ENCODE measurements at regions not wholly inside any gene's neighbourhood (a gene's known extent, or its start where the extent isn't known, plus 50 kb on each side); places are given as distances from the start of the nearest gene placed in this dataset.
"Not testable (repeated sequence)": the region's sequence is repeated elsewhere in the genome, so short reads cannot be mapped to it uniquely, and the experiment has no call there.

DNA sequence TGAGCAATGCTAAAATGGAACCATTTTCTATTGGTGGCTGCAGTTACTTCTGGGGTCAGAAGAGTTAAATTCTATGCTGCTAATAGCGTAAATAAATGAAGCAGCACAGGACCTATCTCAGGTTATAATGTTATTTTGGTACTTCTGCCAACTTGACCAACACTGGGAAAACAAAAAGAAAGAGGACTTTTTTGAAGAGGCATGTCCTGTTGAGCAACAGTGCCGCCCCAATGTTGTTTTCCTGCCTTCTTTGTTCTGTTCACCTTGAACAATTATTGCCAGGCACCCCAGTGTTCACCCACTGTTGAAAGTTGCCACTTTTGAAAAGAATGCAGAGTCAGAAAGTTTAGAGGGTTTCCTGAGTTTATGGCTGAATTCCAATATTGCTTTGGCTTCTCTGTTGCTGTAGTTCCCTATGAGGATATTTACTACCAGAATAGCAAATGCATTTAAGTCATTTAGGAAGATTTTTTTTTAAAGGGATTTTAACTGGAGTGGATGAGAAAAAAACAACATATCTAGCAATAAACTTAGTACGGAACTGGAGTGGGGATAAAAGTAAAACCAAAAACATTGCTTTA, 679.0 kb upstream of the DPPA4 start:
- no peak for DNase-seq

DNA sequence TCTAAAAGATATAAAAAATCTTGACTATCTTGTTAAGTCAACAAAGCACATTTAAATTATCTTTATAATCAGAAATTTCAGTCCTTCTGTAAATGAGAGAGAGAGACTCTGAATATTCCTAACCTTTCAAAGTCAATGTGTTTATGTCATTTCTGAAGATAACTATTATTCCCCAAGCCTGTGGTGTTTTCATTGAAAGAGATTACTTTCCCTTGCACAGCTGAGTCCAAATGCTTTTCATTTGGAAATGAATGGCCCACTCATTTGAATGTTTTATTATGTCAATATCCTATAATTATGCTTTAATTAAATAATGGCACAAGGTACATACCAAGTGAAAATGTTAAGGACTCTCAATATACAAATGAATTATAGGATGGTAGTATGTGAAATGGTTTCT, 680.0 kb upstream of the DPPA4 start:
- no peak for DNase-seq

DNA sequence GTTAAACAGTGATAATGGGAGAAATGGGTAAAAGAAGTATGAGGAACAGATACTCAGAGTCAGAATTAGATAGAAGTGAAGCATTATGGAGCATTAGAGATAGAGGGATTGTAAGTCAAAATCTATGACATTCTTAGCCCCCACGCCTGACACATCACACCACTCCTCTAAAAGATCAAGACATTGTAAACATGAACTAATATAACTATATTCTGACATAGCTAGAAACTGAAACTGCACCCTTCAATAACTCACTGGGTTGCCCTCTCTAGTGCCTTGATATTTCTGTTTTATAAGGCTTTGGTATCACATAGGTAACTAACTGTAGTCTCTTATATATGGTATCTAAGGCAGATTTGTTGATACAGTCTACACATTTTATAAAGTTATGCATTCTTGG, 684.3 kb upstream of the DPPA4 start:
- DNase-seq: no peak

DNA sequence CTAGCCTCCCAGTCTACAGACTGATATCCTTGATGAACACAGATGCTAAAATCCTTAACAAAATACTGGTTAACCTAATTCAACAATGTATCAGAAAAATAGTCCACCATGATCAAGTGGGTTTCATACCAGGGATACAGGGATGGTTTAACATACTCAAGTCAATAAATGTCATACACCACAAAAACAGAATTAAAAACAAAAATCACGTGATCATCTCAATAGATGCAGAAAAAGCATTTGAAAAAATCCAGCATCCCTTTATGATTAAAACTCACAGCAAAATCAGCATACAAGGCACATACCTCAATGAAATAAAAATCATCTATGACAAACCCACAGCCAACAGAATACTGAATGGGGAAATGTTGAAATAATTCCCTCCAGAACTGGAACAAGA, 685.7 kb upstream of the DPPA4 start:
- not testable (repeated sequence) for DNase-seq

- no peak for DNase-seq
Measured at GRCh38 chr3:110026421-110026820, 689.1 kb upstream of the DPPA4 start.

GRCh38 chr3:110027446-110028080, 690.2 kb upstream of the DPPA4 start:
- DNase-seq: no peak

- DNase-seq: no peak
Measured at GRCh38 chr3:110031975-110032374, 694.6 kb upstream of the DPPA4 start.

- no peak for DNase-seq
Measured at GRCh38 chr3:110059431-110059830, 722.1 kb upstream of the DPPA4 start.

DNA sequence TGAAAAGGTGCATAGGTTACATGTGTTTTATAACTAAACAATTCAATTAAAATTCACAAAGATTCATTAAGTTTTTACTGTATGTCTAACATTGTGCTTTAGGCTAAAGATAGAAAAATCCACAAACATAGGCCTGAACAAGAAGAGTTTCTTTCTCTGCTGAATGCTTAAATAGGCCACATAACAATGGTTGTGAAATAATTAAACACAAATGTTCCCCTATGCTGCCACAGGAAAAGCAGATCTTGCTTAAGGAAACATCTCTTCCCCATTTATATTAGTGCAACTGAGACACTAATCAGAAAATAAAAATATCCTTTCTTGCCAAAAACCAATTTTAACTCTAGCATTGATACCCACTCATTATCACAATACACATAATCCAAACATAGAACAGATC, 725.4 kb upstream of the DPPA4 start:
- DNase-seq: no peak

DNA sequence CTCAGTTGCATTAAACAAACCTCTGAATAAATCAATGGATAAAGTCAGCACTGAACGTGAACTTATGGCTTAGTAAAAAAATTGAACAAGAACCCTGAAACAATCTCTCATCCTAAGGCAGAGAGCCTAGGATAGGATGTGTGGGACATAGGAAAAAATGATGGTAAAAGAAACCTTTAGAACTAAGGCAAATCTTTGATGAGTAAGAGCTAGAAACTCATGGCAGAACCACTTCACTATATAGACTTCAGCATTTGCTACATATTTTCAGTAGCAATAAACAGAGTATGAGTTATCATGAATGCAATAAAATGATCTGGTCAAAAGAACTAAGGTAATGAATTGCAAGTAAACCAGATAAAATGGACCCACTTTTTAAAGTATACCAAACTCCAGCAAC, 725.8 kb upstream of the DPPA4 start:
- no peak for DNase-seq

DNA sequence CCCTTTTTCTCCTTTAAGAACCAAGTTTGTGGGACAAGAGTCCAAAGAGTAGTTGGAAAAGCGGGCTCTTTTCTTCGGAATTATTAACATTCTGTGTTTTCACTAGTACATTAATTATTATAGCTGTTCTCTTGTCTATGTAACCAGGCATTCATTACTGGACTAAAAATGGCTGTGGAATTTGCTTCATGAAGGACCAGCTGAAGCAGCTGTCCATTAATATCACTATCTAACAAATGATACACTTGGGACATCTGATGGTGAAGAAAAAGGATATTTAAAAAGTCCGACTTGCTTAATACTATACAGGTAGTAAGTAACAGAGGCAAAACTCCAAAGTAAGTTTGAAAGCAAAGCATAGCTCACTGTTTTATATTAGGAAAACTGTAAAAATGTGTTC, 728.9 kb upstream of the DPPA4 start:
- DNase-seq: no peak

GRCh38 chr3:110067527-110067926, 730.2 kb upstream of the DPPA4 start:
- no peak for DNase-seq

- DNase-seq: no peak
Measured at GRCh38 chr3:110069761-110070160, 732.4 kb upstream of the DPPA4 start.

DNA sequence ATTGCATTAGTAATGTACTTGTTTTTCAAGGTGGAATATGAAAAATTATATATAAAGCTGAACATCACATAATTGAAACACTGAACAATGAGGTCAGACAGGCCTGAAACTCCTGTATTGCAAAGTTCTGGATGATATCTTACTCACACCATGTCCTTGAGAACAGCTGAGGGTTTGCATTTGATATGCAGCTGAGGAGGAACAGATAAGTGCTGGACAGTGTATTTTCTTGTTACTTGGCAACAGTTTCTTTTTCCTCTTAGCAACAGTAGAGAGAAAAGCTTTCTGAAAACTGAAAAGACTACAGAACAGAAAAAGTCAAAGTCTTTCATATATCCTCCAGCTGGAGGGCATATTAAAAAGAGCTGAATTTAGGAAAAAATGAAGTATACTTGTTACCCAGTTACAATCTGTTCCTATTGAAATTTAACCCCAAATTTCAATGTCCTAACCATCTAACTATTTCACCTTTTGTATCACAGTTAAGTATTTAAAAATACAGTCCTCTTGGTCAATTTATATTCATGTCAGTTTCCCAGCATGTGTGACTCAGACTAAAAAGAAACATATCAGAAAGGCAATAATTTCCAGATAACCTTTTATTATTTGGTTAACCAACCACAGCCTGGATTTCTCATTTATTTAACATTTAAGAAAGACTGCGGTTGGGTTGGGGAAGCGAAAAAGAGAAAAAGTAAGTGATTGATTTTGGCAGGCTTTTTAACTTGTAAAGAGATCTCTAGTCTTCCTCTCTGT, 733.0 kb upstream of the DPPA4 start:
- DNase-seq: no peak

- no peak for DNase-seq
Measured at GRCh38 chr3:110074095-110074494, 736.7 kb upstream of the DPPA4 start.

- DNase-seq: no peak
Measured at GRCh38 chr3:110077093-110077492, 739.7 kb upstream of the DPPA4 start.

DNA sequence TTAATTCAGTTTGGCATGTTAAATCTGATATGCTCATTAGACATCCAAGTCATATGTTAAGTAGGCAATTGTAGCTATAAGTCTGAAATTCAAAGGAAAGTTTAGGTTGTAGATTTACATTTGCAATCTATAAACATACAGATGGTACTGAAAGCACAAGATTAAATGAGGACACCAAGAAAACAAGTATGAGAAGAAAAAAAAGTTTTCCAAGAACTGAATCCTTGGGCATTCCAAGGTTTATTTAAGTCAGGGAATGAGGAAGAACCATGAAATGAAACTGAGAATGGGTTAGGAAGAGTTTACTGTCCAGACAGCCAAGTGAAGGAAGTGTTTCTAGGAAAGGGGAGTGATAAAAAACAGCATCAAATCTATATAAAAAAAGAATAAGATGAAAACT, 756.1 kb upstream of the DPPA4 start:
- DNase-seq: no peak

DNA sequence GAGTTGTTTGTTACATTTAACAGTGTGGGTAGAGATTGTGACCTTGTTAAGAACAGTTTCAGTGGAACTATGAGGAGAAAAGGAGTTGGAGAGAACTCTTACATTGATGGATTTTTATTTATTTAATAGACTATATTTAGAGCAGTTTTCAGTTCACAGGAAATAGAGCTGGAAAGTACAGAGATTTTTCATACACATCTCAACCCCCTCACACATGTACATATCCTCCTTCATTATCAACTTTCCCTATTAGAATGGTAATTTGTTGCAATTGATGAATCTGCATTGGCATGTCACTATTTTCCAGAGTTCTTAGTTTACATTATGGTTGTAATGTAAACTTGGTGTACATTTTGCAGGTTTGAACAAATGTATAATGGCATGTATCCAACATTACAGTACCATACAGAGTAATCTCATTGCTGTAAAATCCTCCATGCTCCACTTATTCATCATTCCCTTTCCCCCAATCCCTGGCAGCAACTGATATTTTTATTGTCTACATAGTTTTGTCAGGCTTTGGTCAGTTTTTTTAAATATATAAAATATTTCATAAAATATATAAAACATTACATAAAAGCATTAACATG, 756.6 kb upstream of the DPPA4 start:
- no peak for DNase-seq

- DNase-seq: no peak
Measured at GRCh38 chr3:110099711-110100110, 762.4 kb upstream of the DPPA4 start.

DNA sequence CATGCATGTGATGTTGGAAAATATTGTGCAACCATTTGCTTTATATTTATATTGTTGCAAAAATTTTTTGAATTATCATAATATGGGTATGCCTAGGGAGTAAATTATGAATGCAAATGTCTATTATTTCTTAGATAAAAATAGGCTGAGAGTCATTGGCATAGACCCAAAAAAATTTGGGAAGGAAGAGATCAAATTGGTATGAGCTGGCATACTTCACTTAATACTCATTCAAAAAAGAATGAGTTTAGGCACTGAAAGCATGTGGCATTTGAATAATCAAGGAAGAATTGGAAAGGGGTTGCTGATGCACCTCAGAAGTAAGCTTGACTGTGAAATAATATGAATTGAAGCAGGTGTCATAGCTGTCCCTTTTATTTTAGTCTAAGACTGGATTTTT, 764.0 kb upstream of the DPPA4 start:
- DNase-seq: no peak

DNA sequence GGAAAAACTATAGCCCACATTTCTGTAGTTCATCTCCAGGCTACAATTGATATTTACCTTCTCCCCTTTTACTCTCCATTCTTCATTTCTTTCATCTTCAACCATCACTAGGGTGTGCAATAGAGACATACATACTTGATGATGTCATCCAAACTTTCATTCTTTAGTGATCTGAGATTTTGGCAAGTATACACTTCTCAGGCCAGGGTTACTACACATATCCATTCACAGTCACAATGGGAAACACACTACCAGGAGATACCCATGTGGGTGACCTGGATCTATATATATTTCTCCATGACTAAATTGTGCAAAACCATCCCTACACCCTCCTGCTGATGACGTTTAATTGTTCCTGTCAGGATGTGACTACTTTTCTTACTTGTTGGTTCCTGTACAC, 769.5 kb upstream of the DPPA4 start:
- DNase-seq: no peak

DNA sequence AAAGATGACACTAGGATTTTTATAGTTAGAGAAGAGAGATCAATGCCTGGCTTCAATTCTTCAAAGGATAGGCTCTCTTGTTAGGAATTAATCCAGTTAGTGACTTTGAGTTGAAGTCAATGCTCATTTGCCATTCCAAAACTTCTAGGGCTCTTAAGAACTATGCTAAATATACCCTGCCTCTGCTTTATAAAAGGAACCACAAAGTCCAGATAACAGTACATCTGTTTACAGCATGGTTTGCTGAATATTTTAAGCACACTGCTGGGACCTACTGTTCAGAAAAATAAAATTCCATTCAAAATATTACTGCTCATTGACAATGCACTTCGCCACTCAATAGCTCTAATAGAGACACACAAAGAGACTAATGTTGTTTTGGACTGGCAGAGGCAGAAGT, 786.6 kb upstream of the DPPA4 start:
- no peak for DNase-seq

DNA sequence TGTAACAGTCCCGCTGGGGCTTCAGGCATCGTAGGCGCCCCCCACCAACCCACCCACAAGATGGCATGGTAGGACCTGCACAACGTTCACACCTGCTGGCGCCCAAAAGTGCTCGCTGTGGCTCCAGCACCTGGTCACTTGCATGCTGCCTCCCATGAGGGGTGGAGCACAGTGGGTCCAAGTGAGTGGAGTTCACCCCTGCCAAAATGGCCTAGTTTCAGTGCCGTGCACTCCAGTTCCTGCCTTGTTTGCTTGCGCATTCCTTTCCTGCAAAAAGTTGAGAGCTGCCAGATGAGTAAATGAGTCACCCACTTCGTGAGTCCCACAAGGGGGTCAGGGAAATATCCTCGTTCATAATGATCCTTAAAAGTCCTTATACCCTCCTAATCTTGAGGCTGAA, 788.7 kb upstream of the DPPA4 start:
- DNase-seq: no peak

DNA sequence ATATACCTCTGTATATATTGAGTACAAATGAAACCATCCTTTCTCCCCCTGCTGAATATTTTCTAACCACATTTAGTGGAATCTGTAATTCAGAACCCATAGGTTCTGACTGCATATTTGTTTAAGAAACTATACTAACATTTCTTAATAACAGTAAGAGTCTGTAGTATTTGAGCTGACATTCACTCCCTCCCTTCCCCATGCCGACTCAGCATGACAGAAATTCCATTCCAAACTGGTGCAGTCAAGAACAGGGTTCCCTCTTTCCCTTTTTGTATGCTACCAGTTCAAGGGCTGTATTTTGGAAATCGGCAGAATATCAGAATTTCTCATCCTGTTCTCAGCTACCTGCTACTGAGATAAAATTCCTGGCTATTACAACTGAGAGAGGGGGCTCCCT, 796.6 kb upstream of the DPPA4 start:
- no peak for DNase-seq
